Type B pancreatic cell (in vitro differentiated cells): ENCODE measurements at regions not wholly inside any gene's neighbourhood (a gene's known extent, or its start where the extent isn't known, plus 50 kb on each side); places are given as distances from the start of the nearest gene placed in this dataset.

Source experiments
- DNase-seq: peaks from one replicate; pipeline ENCODE4 v3.0.0; 2021; ENCODE audit warnings: mixed read lengths; ENCODE audit not compliant: unreplicated experiment; ENCODE audit errors: extremely low spot score
- H3K27ac Mint-ChIP-seq: 2 replicates; pipeline ENCODE4 v1.8.0; 2021; ENCODE audit warnings: mild to moderate bottlenecking, mixed read lengths
- H3K27me3 Mint-ChIP-seq: 2 replicates; pipeline ENCODE4 v1.8.0; 2021; ENCODE audit warnings: mixed read lengths
- H3K36me3 Mint-ChIP-seq: 2 replicates; pipeline ENCODE4 v1.8.0; 2021; ENCODE audit warnings: mixed read lengths
- H3K4me1 Mint-ChIP-seq: one replicate; pipeline ENCODE4 v1.8.0; 2021; ENCODE audit warnings: mixed read lengths; ENCODE audit not compliant: unreplicated experiment
- H3K4me3 Mint-ChIP-seq: 2 replicates; pipeline ENCODE4 v1.8.0; 2021; ENCODE audit warnings: mild to moderate bottlenecking, mixed read lengths
- H3K9me3 Mint-ChIP-seq: 2 replicates; pipeline ENCODE4 v1.8.0; 2021; ENCODE audit warnings: mixed read lengths
- CTCF ChIP-seq: fragments of 200-600 bp; sonication (generic); conservative IDR thresholded peaks from 2 replicates; pipeline ENCODE4 v1.5.0; 2021; ENCODE audit warnings: antibody characterized with exemption, mild to moderate bottlenecking

GRCh38 chr7:348962-349743 is 59.2 kb downstream of the FOXL3 start:
- TF ChIP-seq CTCF, result no peak
- H3K4me1 Mint-ChIP-seq, result peaks cover 14% of the 10 kb centered on the region
- DNase-seq, result no peak
- H3K27me3 Mint-ChIP-seq, result no peaks in the 10 kb centered on the region
- no peak overlapping the region for H3K27ac Mint-ChIP-seq
- H3K36me3 Mint-ChIP-seq, result no peaks in the 10 kb centered on the region
- H3K9me3 Mint-ChIP-seq, result no peaks in the 10 kb centered on the region
- no peak overlapping the region for H3K4me3 Mint-ChIP-seq

- no peak for DNase-seq
- Mint-ChIP-seq H3K27me3 (no peaks in the 10 kb centered on the region), H3K4me3 (no peak overlapping the region), H3K36me3 (no peaks in the 10 kb centered on the region), H3K4me1 (peaks cover 9% of the 10 kb centered on the region), H3K9me3 (no peaks in the 10 kb centered on the region), H3K27ac (no peak overlapping the region)
- TF ChIP-seq CTCF, result no peak
These were observed 61.3 kb downstream of the FOXL3 start for GRCh38 chr7:351256-351655.

GRCh38 chr7:351681-352480 is 61.9 kb downstream of the FOXL3 start:
- DNase-seq, result no peak
- H3K4me3 Mint-ChIP-seq, result no peak overlapping the region
- no peaks in the 10 kb centered on the region for H3K9me3 Mint-ChIP-seq
- H3K27me3 Mint-ChIP-seq, result no peaks in the 10 kb centered on the region
- no peak overlapping the region for H3K27ac Mint-ChIP-seq
- H3K36me3 Mint-ChIP-seq, result no peaks in the 10 kb centered on the region
- peaks cover 9% of the 10 kb centered on the region for H3K4me1 Mint-ChIP-seq
- no peak for TF ChIP-seq CTCF

- H3K27ac Mint-ChIP-seq, result no peak overlapping the region
- H3K9me3 Mint-ChIP-seq, result no peaks in the 10 kb centered on the region
- no peak for TF ChIP-seq CTCF
- DNase-seq, result no peak
- no peak overlapping the region for H3K4me3 Mint-ChIP-seq
- H3K36me3 Mint-ChIP-seq, result no peaks in the 10 kb centered on the region
- H3K4me1 Mint-ChIP-seq, result peaks cover 20% of the 10 kb centered on the region
- no peaks in the 10 kb centered on the region for H3K27me3 Mint-ChIP-seq
These were observed 63.9 kb downstream of the FOXL3 start for GRCh38 chr7:353746-354325.

- DNase-seq, result no peak
- Mint-ChIP-seq H3K27me3 (no peaks in the 10 kb centered on the region), H3K4me3 (no peak overlapping the region), H3K9me3 (no peaks in the 10 kb centered on the region), H3K27ac (no peak overlapping the region), H3K36me3 (no peaks in the 10 kb centered on the region), H3K4me1 (peaks cover 20% of the 10 kb centered on the region)
- no peak for TF ChIP-seq CTCF
These were observed 64.9 kb downstream of the FOXL3 start for GRCh38 chr7:354597-355470.
